Stimulated activated CD4-positive, alpha-beta T cell treated with anti-CD3 and anti-CD28 coated beads, Interleukin-4, amount 100 ng/mL, for 1 hour (primary cell): ENCODE measurements at regions not wholly inside any gene's neighbourhood (a gene's known extent, or its start where the extent isn't known, plus 50 kb on each side); places are given as distances from the start of the nearest gene placed in this dataset.

Experiments used
- DNase-seq: peaks from one replicate; pipeline ENCODE4 v3.0.0-alpha.2; 2020

DNA sequence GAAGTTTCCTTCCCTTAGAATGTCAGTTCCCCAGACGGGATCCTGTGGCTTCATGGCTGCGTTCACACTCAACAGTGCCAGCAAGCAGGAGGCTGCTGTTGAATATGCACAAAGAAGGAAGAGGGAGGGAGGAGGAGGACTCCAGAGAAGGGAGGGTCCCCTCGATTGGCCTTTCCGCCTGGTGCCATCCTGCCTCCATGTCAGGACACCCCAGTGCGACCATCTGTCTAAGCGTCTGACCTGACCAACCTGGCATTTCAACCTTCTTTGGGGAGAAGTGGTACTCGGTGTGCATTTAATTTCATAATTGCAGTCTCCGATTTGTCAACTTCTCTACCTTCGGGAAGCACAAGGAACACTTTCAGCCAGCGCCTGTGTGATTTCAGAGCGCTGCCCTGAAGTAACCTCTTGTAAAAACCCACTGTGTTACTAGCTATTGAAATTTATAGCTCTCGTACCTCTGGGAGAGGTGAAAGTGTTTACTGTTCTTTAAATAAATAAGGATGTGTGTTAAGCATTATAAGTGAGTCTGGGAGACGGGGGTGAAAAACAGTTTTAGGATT is 1491.9 kb downstream of the TBC1D22A start:
- DNase-seq: no peak

DNA sequence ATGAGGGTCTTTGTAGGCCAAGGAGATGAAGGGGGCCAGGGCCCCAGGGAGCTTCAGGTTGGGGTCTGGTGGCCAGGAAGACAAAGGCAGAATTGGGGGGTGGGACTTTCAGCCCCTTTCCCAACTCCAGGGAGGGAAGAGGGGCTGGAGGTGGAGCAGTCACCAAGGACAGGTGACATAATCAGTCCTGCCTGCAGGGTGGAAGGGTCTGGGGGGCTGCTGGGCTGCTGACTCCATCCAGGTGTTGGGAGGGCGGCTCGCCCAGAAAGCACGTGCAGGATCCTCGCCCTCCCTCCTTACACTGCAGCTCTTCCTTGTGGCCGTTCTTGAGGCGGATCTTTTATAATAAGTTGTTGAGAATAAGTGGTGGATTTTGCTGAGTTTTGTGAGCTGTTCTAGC is 1491.1 kb downstream of the TBC1D22A start:
- DNase-seq: no peak

DNA sequence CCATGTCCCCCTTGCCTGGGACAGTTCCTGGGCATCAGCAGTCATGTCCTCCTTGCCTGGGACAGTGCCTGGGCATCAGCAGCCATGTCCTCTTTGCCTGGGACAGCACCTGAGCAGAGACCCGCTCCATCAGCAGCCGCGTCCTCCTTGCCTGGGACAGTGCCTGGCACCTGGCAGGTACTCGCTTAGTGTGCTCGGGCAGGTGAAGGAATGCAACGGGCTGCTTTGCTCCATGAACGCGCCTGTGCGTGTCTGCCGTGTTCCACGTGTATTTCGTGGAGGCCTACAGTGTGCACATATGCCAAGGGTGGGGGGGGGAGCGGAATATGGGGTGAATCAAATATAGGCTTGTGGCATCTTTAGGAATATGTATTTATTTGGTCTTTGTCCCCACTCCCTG is 1490.7 kb downstream of the TBC1D22A start:
- no peak for DNase-seq

- DNase-seq: no peak
These were observed 1489.2 kb downstream of the TBC1D22A start for GRCh38 chr22:48251629-48252028.

- DNase-seq: no peak
These were observed 1488.6 kb downstream of the TBC1D22A start for GRCh38 chr22:48250937-48251530.

DNA sequence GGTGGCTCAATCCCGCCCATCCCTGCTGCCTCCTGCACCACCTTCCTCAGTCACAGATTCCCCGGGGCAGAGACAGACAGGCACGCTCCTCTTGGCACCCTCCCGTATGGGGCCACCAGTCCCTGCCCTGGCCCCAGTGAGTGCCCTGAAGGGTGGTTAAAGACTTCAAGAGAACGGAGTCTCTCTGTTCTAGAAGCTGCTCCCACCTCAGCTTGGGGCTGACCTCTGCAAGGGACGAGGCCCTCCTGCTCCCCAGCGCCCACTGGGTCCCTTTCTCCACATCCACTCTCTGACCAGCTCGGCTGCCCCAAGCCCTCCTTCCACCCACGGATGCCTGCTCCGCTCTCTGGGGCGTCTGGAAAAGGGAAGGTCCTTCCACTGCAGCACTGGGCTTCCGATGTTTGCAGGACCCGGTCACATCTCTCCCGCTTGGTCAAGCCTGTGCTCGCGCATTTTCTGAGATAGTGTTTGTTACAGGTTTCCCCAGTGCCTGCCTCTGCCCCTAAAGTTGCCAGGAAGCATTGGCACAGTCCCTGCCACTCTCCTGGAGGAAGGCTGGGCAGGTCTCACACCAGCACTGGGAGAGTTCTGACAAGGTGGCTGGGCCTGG is 1487.9 kb downstream of the TBC1D22A start:
- DNase-seq: no peak

DNA sequence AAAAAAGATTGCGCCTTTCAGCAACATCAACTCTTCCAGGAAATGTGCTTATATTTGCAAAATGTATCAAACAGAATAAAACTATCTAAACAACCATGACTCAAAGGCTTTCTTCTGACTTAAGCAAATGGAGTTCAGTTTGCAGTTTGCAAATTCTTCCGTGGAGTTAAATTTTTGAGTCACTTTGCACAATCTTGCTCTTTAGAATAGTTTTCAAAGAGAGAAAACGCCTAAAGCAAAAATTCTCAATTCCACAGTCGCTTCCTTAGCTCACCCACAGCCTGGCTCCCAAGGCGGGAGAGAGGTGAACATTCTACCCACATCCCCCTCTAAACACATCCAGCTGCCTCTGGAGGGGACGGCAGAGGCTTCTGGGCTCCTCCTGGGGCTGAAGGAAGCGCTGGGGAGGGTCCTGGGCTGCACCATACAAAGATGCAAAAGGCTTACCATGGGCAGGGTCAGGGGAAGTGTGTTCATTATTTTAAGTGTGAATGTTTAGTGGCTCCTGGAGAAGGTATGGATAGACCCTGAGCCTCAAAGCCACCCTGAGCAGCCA is 1487.3 kb downstream of the TBC1D22A start:
- no peak for DNase-seq

DNA sequence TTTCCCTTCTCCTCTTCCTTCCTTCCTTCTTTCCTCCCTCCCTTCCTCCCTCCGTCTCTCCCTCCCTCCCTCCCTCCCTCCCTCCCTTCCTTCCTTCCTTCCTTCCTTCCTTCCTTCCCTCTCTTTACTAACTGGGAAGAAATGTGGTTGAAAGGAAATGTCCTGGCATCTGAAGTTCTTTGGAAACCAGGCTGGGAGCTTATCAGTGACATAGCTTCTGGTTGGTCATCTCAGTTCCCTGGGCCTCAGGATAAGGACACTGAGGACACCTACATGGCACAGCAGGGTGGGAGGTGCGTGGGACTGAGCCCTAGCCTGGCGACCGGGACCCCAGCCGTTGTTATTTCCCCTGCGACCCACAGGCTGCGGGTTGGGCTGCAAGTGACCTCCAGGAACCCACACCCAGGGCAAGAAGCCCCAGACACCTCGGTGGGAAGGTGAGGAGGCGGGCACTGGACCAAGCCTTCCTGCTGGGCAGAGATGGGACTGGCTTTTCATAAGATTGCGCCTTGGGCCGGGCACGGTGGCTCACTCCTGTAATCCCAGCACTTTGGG is 1486.5 kb downstream of the TBC1D22A start:
- DNase-seq: no peak

DNA sequence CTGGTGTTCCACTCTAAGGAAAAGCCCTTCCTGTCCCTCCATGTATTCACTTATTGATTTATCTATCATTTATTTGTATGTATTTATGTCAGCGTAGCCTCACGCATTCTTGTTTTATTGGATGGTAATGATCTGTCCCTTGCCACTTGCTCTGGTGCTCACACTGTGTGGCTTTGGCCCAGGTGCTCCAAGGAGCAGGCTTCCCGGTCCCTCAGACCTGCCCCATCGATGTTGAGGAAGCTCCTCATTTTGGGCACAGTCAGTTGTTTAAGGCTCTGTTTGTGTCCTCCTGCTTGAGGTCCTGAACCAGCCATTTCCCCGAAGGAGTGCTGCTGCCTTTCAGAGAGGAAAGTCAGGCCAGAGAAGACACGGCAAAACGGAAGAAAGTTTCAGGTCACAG is 1485.4 kb downstream of the TBC1D22A start:
- no peak for DNase-seq

DNA sequence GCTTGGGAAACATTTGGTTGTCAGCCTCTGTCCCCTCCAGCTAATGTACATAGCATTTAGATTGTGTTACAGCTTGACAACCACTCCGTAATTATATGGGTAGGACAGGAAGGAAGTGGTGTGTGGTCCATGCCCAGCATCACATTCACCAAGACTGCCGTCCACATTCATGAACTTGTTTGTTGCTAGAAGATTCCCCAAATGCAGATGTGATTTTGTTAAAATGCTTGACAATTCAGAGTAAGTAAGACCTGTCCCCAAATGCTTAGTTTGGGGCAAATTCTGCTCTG is 1482.7 kb downstream of the TBC1D22A start:
- no peak for DNase-seq

DNA sequence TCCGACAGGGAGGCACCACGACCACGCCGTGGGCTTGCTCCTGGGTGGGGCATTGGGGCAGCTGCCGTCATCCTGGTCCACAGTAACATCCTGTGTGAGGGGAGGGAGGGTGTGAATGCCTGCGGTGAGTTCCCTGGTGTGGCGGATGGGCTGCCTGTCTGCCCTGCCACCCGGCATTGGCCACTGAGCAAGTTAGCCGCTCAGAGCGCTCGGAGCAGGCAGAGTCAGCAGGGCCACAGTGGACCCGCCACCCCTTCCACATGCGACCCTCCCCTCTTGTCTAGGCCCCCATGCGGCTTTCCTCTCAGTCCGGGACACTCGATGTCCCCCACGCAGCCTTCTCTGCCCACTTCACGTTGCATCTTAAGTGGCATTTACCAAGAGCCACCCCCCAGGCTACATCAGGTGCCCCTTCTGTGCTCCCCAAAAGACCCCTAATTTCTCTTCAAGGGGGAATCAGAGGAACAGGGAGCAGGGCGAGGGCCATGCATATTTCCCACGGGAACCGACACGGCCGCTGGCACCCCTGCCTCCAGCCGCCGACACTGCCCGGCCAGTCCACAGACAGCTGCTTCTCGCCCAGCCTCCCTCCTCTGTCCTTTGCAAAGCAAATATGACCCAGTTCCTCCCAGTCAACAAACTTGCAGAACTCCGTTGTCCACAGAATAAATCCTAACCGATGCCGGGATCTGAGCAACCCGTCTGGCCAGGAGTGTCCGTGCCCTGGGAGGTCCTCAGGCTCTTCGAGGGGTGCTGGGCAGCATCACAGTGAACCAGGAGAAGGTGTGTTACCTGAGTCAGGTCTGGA is 1482.1 kb downstream of the TBC1D22A start:
- no peak for DNase-seq

GRCh38 chr22:48242461-48242864 is 1480.0 kb downstream of the TBC1D22A start:
- no peak for DNase-seq

- DNase-seq: no peak
These were observed 1479.2 kb downstream of the TBC1D22A start for GRCh38 chr22:48241658-48242057.

DNA sequence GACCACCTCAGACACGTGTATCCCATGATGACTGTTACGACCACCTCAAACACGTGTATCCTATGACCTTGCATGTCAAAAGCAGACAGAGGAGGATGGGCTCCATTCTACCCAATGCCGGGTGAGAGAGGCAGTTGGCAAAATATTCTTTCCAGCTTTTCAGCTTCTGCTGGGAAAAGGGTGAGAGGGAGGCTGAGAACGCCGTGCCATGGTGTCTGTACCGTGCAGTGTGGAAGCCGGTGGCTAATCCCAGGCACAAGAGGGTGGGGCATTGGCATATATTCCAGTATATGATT is 1478.4 kb downstream of the TBC1D22A start:
- no peak for DNase-seq

GRCh38 chr22:48240148-48240934 is 1477.9 kb downstream of the TBC1D22A start:
- DNase-seq: no peak

DNA sequence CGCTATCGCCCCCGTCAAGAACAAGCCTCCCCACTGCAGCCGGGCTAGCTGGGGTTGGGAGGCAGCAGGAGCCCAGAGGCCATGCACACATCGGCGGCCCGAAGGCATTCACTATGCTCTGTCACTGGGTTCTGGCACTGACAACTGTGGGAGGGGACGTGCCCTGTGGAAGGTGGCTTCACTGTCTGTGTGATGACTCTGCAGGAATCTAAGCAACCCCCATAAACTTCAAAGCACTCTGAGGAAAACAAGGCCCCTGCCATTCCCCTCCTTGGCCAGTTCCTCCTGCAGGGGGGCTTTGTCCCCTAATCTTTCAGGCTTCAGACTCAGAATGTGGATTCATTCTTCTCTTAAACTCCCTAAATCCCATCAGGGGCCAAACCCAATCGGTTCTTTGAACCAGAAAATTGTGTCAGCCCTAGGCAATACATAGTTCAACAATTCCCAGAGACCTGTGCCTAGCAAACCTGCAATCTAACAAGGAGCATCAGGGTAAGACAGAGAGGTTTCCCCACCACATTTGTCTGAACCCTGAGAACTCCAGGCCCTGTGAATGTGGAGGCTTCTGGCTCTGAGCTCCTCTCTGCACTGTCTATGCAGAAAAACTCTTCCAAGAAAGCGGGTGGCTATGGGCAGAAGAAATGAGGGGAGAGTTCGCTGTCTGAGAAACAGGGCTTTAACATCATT is 1477.2 kb downstream of the TBC1D22A start:
- DNase-seq: no peak

DNA sequence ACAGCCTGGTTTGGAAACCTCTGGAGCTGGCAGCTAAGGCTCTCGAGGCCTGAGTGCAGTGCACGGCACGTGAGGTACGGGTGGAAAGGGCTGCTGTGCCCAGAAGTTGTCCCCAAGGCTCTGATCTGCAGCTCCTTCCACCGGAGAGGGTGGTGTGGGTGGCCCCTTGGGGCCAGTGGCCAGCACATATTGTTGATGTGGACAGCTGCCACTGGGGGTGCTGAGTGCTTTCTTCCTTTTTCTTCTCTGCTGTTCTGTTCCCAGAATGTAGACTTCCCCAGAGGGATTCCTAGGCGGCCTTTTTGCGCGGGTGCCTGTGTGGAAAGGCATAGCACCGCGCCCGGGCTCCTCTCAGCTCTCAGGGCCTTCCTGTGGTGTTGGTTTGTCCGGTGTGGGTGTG is 1476.5 kb downstream of the TBC1D22A start:
- no peak for DNase-seq

DNA sequence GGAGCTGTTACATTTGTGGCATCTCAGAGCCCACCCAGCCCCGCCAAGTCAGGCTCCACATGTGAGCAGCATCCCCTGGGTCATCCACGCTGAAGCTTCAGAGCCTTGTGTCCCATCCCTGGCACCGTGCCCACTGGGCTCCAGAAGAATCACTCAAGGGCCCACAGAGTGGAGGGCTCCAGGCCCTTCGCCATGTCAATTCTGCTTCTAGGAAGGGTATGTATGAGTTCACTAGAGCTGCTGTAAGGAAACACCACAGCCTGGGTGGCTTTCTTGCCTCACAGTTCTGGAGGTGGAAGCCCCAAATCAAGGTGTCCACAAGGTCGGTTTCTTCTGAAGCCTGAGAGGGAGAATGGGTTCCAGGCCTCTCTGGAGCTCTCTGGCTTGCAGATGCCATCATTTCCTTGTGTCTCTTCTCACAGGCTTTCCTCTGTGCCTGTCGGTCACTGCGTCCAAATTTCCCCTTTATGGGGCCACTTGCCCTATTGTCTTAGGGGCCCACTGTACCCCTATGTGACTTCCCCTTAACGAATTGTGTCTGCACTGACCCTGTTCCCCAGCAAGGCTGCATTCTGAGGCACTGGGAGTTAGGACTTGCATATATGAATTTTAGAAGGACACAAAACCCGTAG is 1476.0 kb downstream of the TBC1D22A start:
- DNase-seq: no peak

GRCh38 chr22:48237466-48238283 is 1475.2 kb downstream of the TBC1D22A start:
- no peak for DNase-seq

GRCh38 chr22:48236261-48236660 is 1473.8 kb downstream of the TBC1D22A start:
- no peak for DNase-seq

GRCh38 chr22:48235744-48236143 is 1473.3 kb downstream of the TBC1D22A start:
- DNase-seq: no peak
